H9 (cell line): ENCODE measurements at regions not wholly inside any gene's neighbourhood (a gene's known extent, or its start where the extent isn't known, plus 50 kb on each side); places are given as distances from the start of the nearest gene placed in this dataset.

ENCODE experiments used
- DNase-seq: peaks from one replicate; pipeline ENCODE4 v3.0.0-alpha.2; 2017
- H2AFZ ChIP-seq: one replicate; pipeline ENCODE4 v1.6.1; 2013; ENCODE audit warnings: mild to moderate bottlenecking, low read length, control low read depth, moderate library complexity
- H2AK5ac ChIP-seq: 2 replicates; pipeline ENCODE4 v1.6.1; 2013; ENCODE audit warnings: low read length, control low read depth, mixed read lengths; ENCODE audit not compliant: insufficient read length
- H2BK120ac ChIP-seq: one replicate; pipeline ENCODE4 v1.6.1; 2013; ENCODE audit warnings: low read depth, mild to moderate bottlenecking, low read length, control low read depth, inconsistent platforms; ENCODE audit not compliant: poor library complexity, severe bottlenecking
- H2BK12ac ChIP-seq: 2 replicates; pipeline ENCODE4 v1.6.1; 2013; ENCODE audit warnings: low read length, control low read depth, mixed read lengths, low read depth; ENCODE audit not compliant: insufficient read length
- H2BK15ac ChIP-seq: 2 replicates; pipeline ENCODE4 v1.6.1; 2013; ENCODE audit warnings: low read depth, low read length, control low read depth
- H2BK20ac ChIP-seq: one replicate; pipeline ENCODE4 v1.6.1; 2013; ENCODE audit warnings: low read depth, mild to moderate bottlenecking, low read length, control low read depth, inconsistent platforms; ENCODE audit not compliant: poor library complexity, severe bottlenecking
- H2BK5ac ChIP-seq: 2 replicates; pipeline ENCODE4 v1.6.1; 2013; ENCODE audit warnings: low read length, control low read depth, mixed read lengths; ENCODE audit not compliant: insufficient read length
- H3K14ac ChIP-seq: 2 replicates; pipeline ENCODE4 v1.6.1; 2013; ENCODE audit warnings: low read length, control low read depth; ENCODE audit not compliant: insufficient read depth
- H3K18ac ChIP-seq: 2 replicates; pipeline ENCODE4 v1.6.1; 2013; ENCODE audit warnings: low read depth, mild to moderate bottlenecking, mixed read lengths, low read length, control low read depth; ENCODE audit not compliant: insufficient read length
- H3K23ac ChIP-seq: 2 replicates; pipeline ENCODE4 v1.6.1; 2013; ENCODE audit warnings: low read length, control low read depth, mixed read lengths, low read depth; ENCODE audit not compliant: insufficient read length
- H3K23me2 ChIP-seq: 2 replicates; pipeline ENCODE4 v1.6.1; 2013; ENCODE audit warnings: low read depth, mild to moderate bottlenecking, mixed read lengths, low read length, control low read depth; ENCODE audit not compliant: insufficient read length, poor library complexity, severe bottlenecking
- H3K27ac ChIP-seq: 2 replicates; pipeline ENCODE4 v1.5.1; 2013; ENCODE audit warnings: low read length, control low read depth, mixed read lengths, low read depth; ENCODE audit not compliant: insufficient read length
- H3K27me3 ChIP-seq: 2 replicates; pipeline ENCODE4 v1.6.1; 2013; ENCODE audit warnings: low read length, control low read depth, inconsistent platforms; ENCODE audit not compliant: insufficient read depth
- H3K4ac ChIP-seq: 2 replicates; pipeline ENCODE4 v1.6.1; 2013; ENCODE audit warnings: low read depth, mild to moderate bottlenecking, control low read depth, inconsistent platforms, low read length, moderate library complexity
- H3K4me1 ChIP-seq: 2 replicates; pipeline ENCODE4 v1.6.1; 2013; ENCODE audit warnings: low read length, control low read depth, inconsistent platforms; ENCODE audit not compliant: insufficient read depth
- H3K4me2 ChIP-seq: 2 replicates; pipeline ENCODE4 v1.6.1; 2013; ENCODE audit warnings: low read length, control low read depth, mixed read lengths; ENCODE audit not compliant: insufficient read length, insufficient read depth
- H3K56ac ChIP-seq: 2 replicates; pipeline ENCODE4 v1.6.1; 2013; ENCODE audit warnings: low read depth, mild to moderate bottlenecking, mixed read lengths, low read length, control low read depth; ENCODE audit not compliant: insufficient read length
- H3K79me1 ChIP-seq: 2 replicates; pipeline ENCODE4 v1.6.1; 2013; ENCODE audit warnings: low read depth, mild to moderate bottlenecking, moderate library complexity, low read length, control low read depth, inconsistent platforms; ENCODE audit not compliant: insufficient read depth, poor library complexity, severe bottlenecking
- H3K79me2 ChIP-seq: 2 replicates; pipeline ENCODE4 v1.6.1; 2013; ENCODE audit warnings: low read length, control low read depth, inconsistent platforms; ENCODE audit not compliant: insufficient read depth
- H3K9ac ChIP-seq: 2 replicates; pipeline ENCODE4 v1.6.1; 2013; ENCODE audit warnings: low read length, control low read depth, mixed read lengths; ENCODE audit not compliant: insufficient read length; ENCODE audit errors: extremely low read depth
- H3K9me3 ChIP-seq: one replicate; pipeline ENCODE4 v1.6.1; 2013; ENCODE audit warnings: low read depth, low read length, inconsistent platforms; ENCODE audit not compliant: control insufficient read depth
- H3T11ph ChIP-seq: one replicate; pipeline ENCODE4 v1.6.1; 2013; ENCODE audit warnings: mild to moderate bottlenecking, low read length, control low read depth, inconsistent platforms
- H4K20me1 ChIP-seq: one replicate; pipeline ENCODE4 v1.6.1; 2013; ENCODE audit not compliant: control insufficient read depth, insufficient read length, insufficient read depth
- H4K5ac ChIP-seq: 2 replicates; pipeline ENCODE4 v1.6.1; 2013; ENCODE audit warnings: low read depth, mild to moderate bottlenecking, mixed read lengths, low read length, control low read depth; ENCODE audit not compliant: insufficient read length
- H4K8ac ChIP-seq: replicated peaks from 2 replicates; pipeline ENCODE4 v1.6.1; 2013; ENCODE audit warnings: low read length, control low read depth, mixed read lengths, low read depth; ENCODE audit not compliant: insufficient read length
- H4K91ac ChIP-seq: 2 replicates; pipeline ENCODE4 v1.6.1; 2013; ENCODE audit warnings: low read depth, mild to moderate bottlenecking, moderate library complexity, mixed read lengths, low read length, control low read depth; ENCODE audit not compliant: insufficient read length
- H3K27ac Mint-ChIP-seq, 3 experiments: 2 replicates in 2 of 3; 3 replicates in 1 of 3; pipeline ENCODE4 v1.8.0; 2020 to 2021; ENCODE audit warnings: mixed read lengths in 3 of 3, mild to moderate bottlenecking in 1 of 3, moderate library complexity in 1 of 3
- H3K27me3 Mint-ChIP-seq: 2 replicates; pipeline ENCODE4 v1.8.0; 2021; ENCODE audit warnings: low read depth, mild to moderate bottlenecking, moderate library complexity, mixed read lengths
- H3K36me3 Mint-ChIP-seq, 3 experiments: 2 replicates in 2 of 3; 3 replicates in 1 of 3; pipeline ENCODE4 v1.8.0; 2020 to 2021; ENCODE audit warnings: low read depth in 3 of 3, mixed read lengths in 3 of 3; ENCODE audit not compliant: insufficient read depth in 1 of 3
- H3K4me1 Mint-ChIP-seq, 2 experiments: 2 replicates each; pipeline ENCODE4 v1.8.0; 2020; ENCODE audit warnings: mixed read lengths in 2 of 2
- H3K4me3 Mint-ChIP-seq, 2 experiments: 2 replicates in 1 of 2; 3 replicates in 1 of 2; pipeline ENCODE4 v1.8.0; 2020 to 2021; ENCODE audit warnings: mild to moderate bottlenecking in 2 of 2, mixed read lengths in 2 of 2, moderate library complexity in 1 of 2
- H3K9me3 Mint-ChIP-seq, 2 experiments: 2 replicates in 1 of 2; 3 replicates in 1 of 2; pipeline ENCODE4 v1.8.0; 2020; ENCODE audit warnings: mild to moderate bottlenecking in 2 of 2, mixed read lengths in 2 of 2, moderate library complexity in 1 of 2
- CTCF ChIP-seq: fragments of 200-600 bp; sonication (generic); conservative IDR thresholded peaks from 3 replicates; pipeline ENCODE4 v1.8.0; 2021; ENCODE audit warnings: antibody characterized with exemption, mild to moderate bottlenecking
- WGBS: extraction: QIAGEN DNeasy Blood & Tissue Kit; methylation state at CpG from one replicate; pipeline ENCODE4 v1.1.7; 2013; ENCODE audit warnings: missing lambda C conversion rate, low lambda C conversion rate, mixed read lengths; ENCODE audit not compliant: insufficient read length; ENCODE audit errors: extremely low coverage; 5-methylcytosine and 5-hydroxymethylcytosine counted together

- Histone ChIP-seq H4K20me1 (no peaks in the 10 kb centered on the region), H2AK5ac (no peak overlapping the region), H2BK12ac (no peak overlapping the region), H3K23me2 (no peaks in the 10 kb centered on the region), H4K8ac (no peak overlapping the region), H4K91ac (no peak overlapping the region), H2BK5ac (no peak overlapping the region), H2BK15ac (no peak overlapping the region), H2BK120ac (no peak overlapping the region), H3K18ac (no peak overlapping the region), H3K9me3 (peaks cover 33% of the 10 kb centered on the region), H2AFZ (no peak overlapping the region), H3K4me2 (no peak overlapping the region), H2BK20ac (no peak overlapping the region), H4K5ac (no peak overlapping the region), H3K4me1 (no peaks in the 10 kb centered on the region), H3K79me1 (no peaks in the 10 kb centered on the region), H3K79me2 (no peaks in the 10 kb centered on the region), H3K14ac (no peak overlapping the region), H3K56ac (no peak overlapping the region), H3K23ac (no peak overlapping the region), H3K27me3 (no peaks in the 10 kb centered on the region), H3K27ac (no peak overlapping the region), H3K4ac (no peak overlapping the region), H3T11ph (no peak overlapping the region), H3K9ac (no peak overlapping the region)
- no CpG with 5 or more reads among the region's 3 CpGs for WGBS
- TF ChIP-seq CTCF: no peak
- no peak overlapping the region for H3K4me3 Mint-ChIP-seq
- H3K4me1 Mint-ChIP-seq: no peaks in the 10 kb centered on the region
- peaks cover 82 to 90% of the 10 kb centered on the region in 2 experiments for H3K9me3 Mint-ChIP-seq
- H3K27ac Mint-ChIP-seq: no peak overlapping the region
- DNase-seq: no peak
- 0 out of 2 replicates have a peak, but pooled peaks cover 3% of the 10 kb centered on the region for H3K27me3 Mint-ChIP-seq
- peaks cover 5 to 30% (median 6%) of the 10 kb centered on the region in 3 experiments; a peak in 5 of 7 replicates for H3K36me3 Mint-ChIP-seq
Observed at GRCh38 chr7:153581419-153581818, 470.8 kb upstream of the DPP6 start.
